HG03354 (cell line): ENCODE measurements at regions not wholly inside any gene's neighbourhood (a gene's known extent, or its start where the extent isn't known, plus 50 kb on each side); places are given as distances from the start of the nearest gene placed in this dataset.

ENCODE experiments used
- ATAC-seq: cut with Tn5 transposase; IDR thresholded peaks from one replicate; pipeline ENCODE4 v1.9.1; 2021; ENCODE audit warnings: mild to moderate bottlenecking; ENCODE audit not compliant: unreplicated experiment, poor library complexity, severe bottlenecking

DNA sequence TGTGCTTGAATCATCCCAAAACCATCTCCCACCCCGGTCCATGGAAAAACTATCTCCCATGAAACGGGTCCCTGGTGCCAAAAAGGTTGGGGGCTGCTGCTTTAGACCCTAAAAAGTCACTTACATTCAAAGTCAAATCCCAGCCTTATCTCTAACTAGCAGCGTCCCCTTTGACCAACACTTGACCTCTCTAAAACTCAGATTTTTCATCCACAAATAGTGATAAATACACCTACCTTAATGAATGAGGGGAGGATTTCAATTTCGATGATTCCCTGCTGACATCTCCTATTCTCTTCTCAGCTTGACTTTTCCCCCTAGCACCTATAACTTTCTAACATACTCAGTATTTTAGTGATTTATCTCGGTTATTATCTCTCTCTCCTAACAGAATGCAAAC is 137.3 kb downstream of the BTG1 start:
- no peak for ATAC-seq

GRCh38 chr12:92007787-92008186 is 137.9 kb downstream of the BTG1 start:
- ATAC-seq: no peak

- no peak for ATAC-seq
Observed at GRCh38 chr12:92003701-92004100, 141.9 kb downstream of the BTG1 start.

- ATAC-seq: no peak
Observed at GRCh38 chr12:92002673-92003382, 142.8 kb downstream of the BTG1 start.

GRCh38 chr12:92002195-92002649 is 143.4 kb downstream of the BTG1 start:
- ATAC-seq: no peak

DNA sequence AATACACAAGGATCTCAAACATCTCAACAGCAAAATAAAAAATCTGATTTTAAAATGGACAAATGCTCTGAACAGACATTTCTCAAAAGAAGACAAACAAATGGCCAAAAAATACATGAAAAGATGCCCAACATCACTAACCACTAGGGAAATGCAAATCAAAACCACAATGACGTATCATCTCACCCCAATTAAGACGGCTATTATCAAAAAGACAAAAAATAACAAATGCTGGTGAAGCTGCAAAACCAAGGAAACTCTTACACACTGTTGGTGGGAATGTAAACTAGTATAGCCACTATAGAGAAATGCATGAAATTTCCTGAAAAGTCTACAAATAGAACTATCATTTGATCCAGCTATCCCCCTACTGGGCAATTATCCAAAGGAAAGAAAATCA is 145.0 kb downstream of the BTG1 start:
- ATAC-seq: no peak

DNA sequence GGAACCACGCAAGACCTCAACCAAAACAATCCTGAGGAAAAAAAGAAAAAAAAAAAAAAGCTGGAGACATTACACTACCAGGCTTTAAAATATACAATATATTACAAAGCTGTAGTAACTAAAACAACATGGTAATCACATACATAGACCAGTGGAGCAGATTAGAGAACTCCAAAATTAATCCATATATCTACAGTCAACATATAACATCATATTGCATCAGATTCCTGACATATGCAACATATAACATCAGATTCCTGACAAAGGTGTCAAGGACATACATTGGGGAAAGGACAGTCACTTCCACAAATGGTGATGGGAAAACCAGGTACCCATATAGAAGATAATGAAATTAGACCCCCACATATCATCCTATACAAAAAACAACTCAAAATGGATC is 145.8 kb downstream of the BTG1 start:
- no peak for ATAC-seq

DNA sequence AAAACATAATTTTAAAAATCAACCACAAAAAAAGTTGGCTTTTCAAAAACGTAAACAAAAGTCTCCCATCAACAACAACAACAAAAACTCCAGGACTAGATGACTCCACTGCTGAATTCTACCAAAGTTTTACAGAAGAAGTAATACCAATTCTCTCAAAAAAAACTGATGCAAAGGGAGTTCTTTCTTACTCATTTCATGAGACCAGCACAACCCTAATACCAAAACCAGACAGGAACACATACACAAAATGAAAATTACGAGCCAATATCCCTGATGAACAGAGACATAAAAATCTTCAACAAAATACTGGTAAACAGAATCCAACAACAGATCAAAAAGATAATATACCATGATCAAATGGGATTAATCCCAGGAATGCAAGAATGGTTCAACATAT is 147.3 kb downstream of the BTG1 start:
- ATAC-seq: no peak

- ATAC-seq: no peak
Observed at GRCh38 chr12:91994208-91994797, 151.3 kb downstream of the BTG1 start.

GRCh38 chr12:91993287-91994017 is 152.2 kb downstream of the BTG1 start:
- ATAC-seq: no peak

- no peak for ATAC-seq
Observed at GRCh38 chr12:91991399-91992187, 154.1 kb downstream of the BTG1 start.

- ATAC-seq: no peak
Observed at GRCh38 chr12:91990525-91990924, 155.1 kb downstream of the BTG1 start.

GRCh38 chr12:91989143-91989542 is 156.5 kb downstream of the BTG1 start:
- ATAC-seq: no peak

DNA sequence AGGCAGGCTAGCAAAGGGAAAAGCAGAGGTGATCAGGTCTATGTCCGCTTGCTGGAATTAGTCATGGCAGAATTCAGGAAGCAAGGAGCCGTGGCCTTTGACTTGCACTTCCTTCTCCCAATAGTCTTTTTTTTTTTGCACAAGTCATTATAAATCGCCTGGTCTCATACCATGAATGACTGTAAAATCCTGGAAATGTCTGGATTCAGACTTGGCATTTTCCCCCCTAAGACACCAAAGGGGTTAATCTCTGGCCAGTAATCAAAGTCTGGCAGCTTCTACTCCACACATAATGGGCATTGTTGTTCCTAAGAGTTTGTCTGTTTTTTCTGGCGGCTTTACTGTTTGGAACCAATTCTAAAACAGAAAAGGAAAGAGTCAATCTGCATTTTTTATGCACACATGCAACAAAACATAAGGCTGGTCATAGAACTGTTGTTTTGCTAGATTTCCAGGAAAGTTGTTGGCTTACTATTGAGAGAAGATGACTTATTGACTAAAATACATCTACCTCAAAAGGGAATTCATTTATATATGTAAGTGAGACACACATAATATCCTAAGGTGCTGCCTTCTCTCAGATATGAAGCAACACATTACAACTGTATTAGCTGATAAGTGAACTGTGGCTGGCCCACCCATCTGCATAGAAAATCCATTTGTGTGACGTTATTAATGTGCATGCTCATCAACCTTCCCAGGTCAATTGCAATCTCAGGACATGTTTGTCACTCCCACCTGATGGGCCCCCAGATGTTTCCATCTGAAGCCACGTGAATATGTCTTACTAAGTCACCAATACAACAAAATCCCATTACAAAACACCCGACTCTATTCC is 157.3 kb downstream of the BTG1 start:
- no peak for ATAC-seq

DNA sequence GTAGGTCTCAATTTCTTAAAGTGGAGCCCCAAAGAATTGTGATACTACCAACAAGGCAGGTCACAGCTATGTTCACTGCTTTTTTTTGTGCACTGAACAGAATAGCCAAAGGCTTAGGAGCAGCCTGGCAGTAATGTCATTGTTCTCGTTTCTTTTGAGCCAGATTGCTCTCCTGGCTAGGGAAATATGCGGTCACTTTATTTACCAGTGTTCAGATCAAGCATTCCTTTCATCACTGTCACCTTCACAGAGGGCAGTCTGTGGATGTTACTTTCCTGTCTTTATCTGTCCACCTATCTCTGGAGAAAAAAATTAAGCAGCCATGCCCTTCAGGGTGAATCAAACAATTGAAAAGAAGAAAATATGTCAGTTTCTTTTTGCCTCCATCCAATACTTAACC is 159.6 kb downstream of the BTG1 start:
- no peak for ATAC-seq

DNA sequence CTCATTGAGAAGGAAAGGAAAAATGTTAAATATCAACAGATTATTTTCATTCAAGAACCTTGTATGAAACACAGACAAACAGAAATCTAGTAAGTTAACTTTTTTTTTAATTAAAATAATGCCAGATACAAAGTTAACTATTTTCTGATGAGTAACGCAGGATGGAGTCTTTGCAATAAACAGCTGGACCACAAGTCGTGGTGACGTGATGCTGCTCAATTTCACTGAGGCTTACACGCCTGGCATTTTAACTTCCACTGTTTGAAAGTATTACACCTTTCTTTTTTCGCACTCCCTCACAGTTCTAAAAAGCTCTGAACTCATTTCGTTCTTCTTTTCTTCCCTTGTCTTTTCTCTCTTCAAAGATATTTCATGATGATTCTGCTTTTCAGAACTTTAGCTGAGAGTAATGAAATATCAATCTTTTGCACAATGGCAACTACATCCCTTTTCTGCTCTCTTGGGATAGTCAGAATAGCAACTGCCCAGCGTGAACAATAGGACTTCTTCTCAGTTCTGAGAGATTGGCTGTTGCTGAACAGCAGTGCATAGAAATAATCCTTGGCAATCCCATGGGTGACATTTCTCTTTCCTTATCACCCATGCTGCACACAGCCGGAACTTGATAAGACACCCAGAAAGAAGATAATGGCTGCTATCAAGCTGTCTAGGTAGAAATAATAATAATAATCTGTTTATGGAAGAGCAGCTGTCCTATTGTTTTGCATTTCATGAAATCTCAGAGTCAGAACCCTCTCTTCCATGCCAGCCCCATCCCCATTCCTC is 160.5 kb downstream of the BTG1 start:
- ATAC-seq: no peak

GRCh38 chr12:91984556-91984955 is 161.1 kb downstream of the BTG1 start:
- no peak for ATAC-seq

- ATAC-seq: no peak
Observed at GRCh38 chr12:91983935-91984334, 161.7 kb downstream of the BTG1 start.

GRCh38 chr12:91982946-91983345 is 162.7 kb downstream of the BTG1 start:
- ATAC-seq: no peak
